Kidney (tissue), 13 donors: ENCODE measurements at regions not wholly inside any gene's neighbourhood (a gene's known extent, or its start where the extent isn't known, plus 50 kb on each side); places are given as distances from the start of the nearest gene placed in this dataset.

ENCODE experiments used
- DNase-seq, 5 donors: peaks; one replicate each; pipeline ENCODE4 v3.0.0-alpha.2; 2013 to 2020
- FAIRE-seq: peaks from 2 replicates; lab custom pipeline; 2012; peaks lifted over from hg19 to GRCh38; lab: Jason Lieb, UNC
- H3K27ac ChIP-seq, 2 donors: one replicate each; pipeline ENCODE4 v1.7.0; 2013; ENCODE audit warnings: low read depth in 2 of 2, low read length in 2 of 2, inconsistent platforms in 1 of 2
- H3K27me3 ChIP-seq: one replicate; pipeline ENCODE4 v1.7.1; 2013; ENCODE audit warnings: low read length, inconsistent platforms; ENCODE audit not compliant: control insufficient read depth, insufficient read depth
- H3K36me3 ChIP-seq, 3 donors: one replicate each; pipeline versions ENCODE4 v1.7.0 to v1.7.1; 2013; ENCODE audit warnings: low read length in 3 of 3, control low read depth in 1 of 3, inconsistent platforms in 1 of 3; ENCODE audit not compliant: insufficient read depth in 3 of 3, control insufficient read depth in 2 of 3
- H3K4me1 ChIP-seq, 3 donors: one replicate each; pipeline versions ENCODE4 v1.7.0 to v1.7.1; 2013; ENCODE audit warnings: low read length in 3 of 3, inconsistent platforms in 1 of 3, low read depth in 1 of 3; ENCODE audit not compliant: control insufficient read depth in 2 of 3, insufficient read depth in 2 of 3
- H3K4me3 ChIP-seq, 3 donors: one replicate each; pipeline versions ENCODE4 v1.7.0 to v1.8.1; 2013; ENCODE audit warnings: low read length in 3 of 3, control low read depth in 1 of 3, inconsistent platforms in 1 of 3
- H3K9ac ChIP-seq, 3 donors: one replicate each; pipeline versions ENCODE4 v1.7.0 to v1.7.1; 2013; ENCODE audit warnings: low read length in 3 of 3, control low read depth in 1 of 3, inconsistent platforms in 1 of 3
- H3K9me3 ChIP-seq, 3 donors: one replicate each; pipeline versions ENCODE4 v1.7.0 to v1.7.1; 2013; ENCODE audit warnings: low read length in 3 of 3, control low read depth in 1 of 3, inconsistent platforms in 1 of 3; ENCODE audit not compliant: control insufficient read depth in 2 of 3, insufficient read depth in 1 of 3
- intact Hi-C: fragments of 100-400 bp; cut with DNase I; formaldehyde crosslinking; loops from one replicate; pipeline ENCODE4 v1.11.1; 2022
- TF ChIP-seq, protein P1 (sequence below): IDR thresholded peaks from 3 replicates; pipeline ENCODE4 v1.5.1; 2012; ENCODE audit warnings: mild to moderate bottlenecking, moderate library complexity, borderline replicate concordance; ENCODE audit not compliant: insufficient read depth; ENCODE audit errors: extremely low read depth
- donor health status: control.
- donor health status: control.
- donor health status: control.
- donor health status: control.
- donor health status: control.
- donor health status: DM: yes; HTN: yes; CAD: no.
- donor health status: Normal renal cell carcinoma (clear cell type).

DNA sequence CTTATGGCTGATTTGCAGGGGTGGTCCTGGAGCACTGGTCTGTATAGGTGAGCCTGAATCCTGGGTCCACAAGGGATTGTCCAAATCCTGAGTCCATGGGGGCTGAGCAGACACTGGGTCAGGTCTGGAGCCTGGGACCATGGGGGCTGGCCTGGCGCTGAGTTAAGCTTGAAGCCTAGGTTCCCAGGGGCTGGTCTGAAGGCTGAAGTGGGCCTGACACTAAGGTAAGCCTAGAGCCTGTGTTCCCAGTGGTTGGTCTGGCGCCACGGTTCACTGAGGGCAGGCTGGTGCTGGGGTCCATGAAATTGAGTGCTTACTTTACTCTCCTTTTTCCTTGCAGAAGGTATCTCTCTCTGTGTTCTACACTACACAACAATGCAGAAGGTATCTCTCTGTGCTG, 155.8 kb downstream of the RBM46 start:
- no peak for FAIRE-seq

DNA sequence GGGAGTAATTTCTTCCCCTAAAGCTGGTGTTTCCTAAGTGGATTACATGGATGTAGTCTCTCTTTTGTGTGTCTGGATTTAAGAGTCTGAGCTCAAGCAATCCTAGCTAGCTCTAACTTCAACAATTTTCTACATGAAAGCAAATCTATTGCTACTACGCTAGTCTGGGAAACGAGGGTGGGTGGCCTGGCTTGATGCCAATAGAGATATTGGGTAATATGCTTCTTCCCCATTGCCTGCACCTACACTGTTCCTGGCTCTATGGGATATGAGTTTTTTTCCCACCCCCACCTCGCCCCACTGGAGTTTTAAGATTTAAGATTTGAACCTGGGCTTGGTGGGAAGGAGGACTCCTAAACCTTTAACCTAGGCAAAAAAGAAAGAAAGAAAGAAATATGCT, 158.8 kb downstream of the RBM46 start:
- TF ChIP-seq, protein P1, sequence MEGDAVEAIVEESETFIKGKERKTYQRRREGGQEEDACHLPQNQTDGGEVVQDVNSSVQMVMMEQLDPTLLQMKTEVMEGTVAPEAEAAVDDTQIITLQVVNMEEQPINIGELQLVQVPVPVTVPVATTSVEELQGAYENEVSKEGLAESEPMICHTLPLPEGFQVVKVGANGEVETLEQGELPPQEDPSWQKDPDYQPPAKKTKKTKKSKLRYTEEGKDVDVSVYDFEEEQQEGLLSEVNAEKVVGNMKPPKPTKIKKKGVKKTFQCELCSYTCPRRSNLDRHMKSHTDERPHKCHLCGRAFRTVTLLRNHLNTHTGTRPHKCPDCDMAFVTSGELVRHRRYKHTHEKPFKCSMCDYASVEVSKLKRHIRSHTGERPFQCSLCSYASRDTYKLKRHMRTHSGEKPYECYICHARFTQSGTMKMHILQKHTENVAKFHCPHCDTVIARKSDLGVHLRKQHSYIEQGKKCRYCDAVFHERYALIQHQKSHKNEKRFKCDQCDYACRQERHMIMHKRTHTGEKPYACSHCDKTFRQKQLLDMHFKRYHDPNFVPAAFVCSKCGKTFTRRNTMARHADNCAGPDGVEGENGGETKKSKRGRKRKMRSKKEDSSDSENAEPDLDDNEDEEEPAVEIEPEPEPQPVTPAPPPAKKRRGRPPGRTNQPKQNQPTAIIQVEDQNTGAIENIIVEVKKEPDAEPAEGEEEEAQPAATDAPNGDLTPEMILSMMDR, result no peak
- H3K9ac ChIP-seq, result no peak overlapping the region
- DNase-seq (no peak), FAIRE-seq (no peak)
- no peaks in the 10 kb centered on the region for H3K36me3 ChIP-seq
- H3K9me3 ChIP-seq, result no peaks in the 10 kb centered on the region
- intact Hi-C loops, result no loop called here
- H3K4me3 ChIP-seq, result no peak overlapping the region
- H3K27ac ChIP-seq, result no peak overlapping the region
- H3K27me3 ChIP-seq, result no peaks in the 10 kb centered on the region
- H3K4me1 ChIP-seq, result no peaks in the 10 kb centered on the region

More for the DNA sequence above, 155.8 kb downstream of the RBM46 start:
- no peak overlapping the region for H3K9ac ChIP-seq
- intact Hi-C loops, result no loop called here
- H3K4me3 ChIP-seq, result no peak overlapping the region
- no peaks in the 10 kb centered on the region for H3K27me3 ChIP-seq
- H3K4me1 ChIP-seq, result no peaks in the 10 kb centered on the region
- no peaks in the 10 kb centered on the region for H3K36me3 ChIP-seq
- H3K27ac ChIP-seq, result no peak overlapping the region
- no peak for DNase-seq
- TF ChIP-seq, protein P1, result no peak
- no peaks in the 10 kb centered on the region for H3K9me3 ChIP-seq

DNA sequence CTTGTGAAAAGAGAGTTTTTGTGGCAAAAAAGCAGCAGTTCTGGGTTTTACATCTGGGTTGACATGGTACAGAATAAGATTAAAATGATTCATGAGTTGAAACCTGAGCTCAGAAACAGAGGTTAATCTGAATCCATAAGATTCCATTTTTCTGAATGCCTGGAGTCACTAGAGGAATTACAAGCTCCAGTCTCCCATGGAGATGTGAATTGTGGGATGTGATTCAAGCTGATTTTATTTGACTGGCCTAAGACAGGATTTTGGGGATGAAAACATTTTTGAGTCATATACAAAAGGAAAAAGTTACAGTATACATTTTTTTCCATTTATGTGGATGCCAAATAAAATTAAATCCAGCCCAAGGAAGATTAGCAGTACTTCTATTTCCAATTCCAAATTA, 161.1 kb downstream of the RBM46 start:
- H3K4me3 ChIP-seq, result no peak overlapping the region
- no peak overlapping the region for H3K9ac ChIP-seq
- H3K36me3 ChIP-seq, result no peaks in the 10 kb centered on the region
- FAIRE-seq, result no peak
- TF ChIP-seq, protein P1, result no peak
- no peaks in the 10 kb centered on the region for H3K27me3 ChIP-seq
- DNase-seq, result peak in 1 of 5 donors; percentile 2
- no peak overlapping the region for H3K27ac ChIP-seq
- intact Hi-C loops, result no loop called here
- no peaks in the 10 kb centered on the region for H3K9me3 ChIP-seq
- H3K4me1 ChIP-seq, result no peaks in the 10 kb centered on the region

DNA sequence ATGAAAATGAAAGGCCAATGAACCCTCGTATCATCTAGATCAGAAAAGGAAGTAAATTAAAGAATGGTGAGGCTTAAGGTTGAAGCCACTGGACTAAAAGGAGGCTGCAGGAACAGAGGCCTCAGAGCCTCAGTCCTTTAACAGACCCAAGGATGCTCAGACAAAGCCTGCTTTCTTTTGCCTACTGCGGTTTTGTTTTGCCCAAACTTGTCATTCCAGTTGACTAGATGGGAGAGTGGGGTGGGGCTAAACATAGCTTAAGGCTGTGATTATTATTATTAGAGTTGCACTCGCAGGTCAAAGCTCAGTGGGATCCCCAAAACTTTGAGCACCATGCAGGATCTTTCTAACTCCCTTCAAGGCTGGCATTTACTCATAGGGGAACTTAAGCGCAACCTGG, 163.9 kb downstream of the RBM46 start:
- FAIRE-seq, result no peak
- intact Hi-C loops, result no loop called here
- TF ChIP-seq, protein P1, result no peak

More for the DNA sequence above, 163.9 kb downstream of the RBM46 start:
- Histone ChIP-seq H3K9ac (no peak overlapping the region), H3K9me3 (peaks cover 0 to 4% (median 0%) of the 10 kb centered on the region in 3 donors), H3K4me3 (no peak overlapping the region), H3K36me3 (no peaks in the 10 kb centered on the region), H3K27ac (no peak overlapping the region), H3K4me1 (no peaks in the 10 kb centered on the region), H3K27me3 (no peaks in the 10 kb centered on the region)
- no peak for DNase-seq
